NCI-H446 treated with DMSO at 0.1 percent for 48 hours (cell line): ENCODE measurements at regions not wholly inside any gene's neighbourhood (a gene's known extent, or its start where the extent isn't known, plus 50 kb on each side); places are given as distances from the start of the nearest gene placed in this dataset.
"Not testable (repeated sequence)": the region's sequence is repeated elsewhere in the genome, so short reads cannot be mapped to it uniquely, and the experiment has no call there.

Experiments used
- DNase-seq: peaks from one replicate; lab custom pipeline; 2025; lab: John Stamatoyannopoulos, UW

DNA sequence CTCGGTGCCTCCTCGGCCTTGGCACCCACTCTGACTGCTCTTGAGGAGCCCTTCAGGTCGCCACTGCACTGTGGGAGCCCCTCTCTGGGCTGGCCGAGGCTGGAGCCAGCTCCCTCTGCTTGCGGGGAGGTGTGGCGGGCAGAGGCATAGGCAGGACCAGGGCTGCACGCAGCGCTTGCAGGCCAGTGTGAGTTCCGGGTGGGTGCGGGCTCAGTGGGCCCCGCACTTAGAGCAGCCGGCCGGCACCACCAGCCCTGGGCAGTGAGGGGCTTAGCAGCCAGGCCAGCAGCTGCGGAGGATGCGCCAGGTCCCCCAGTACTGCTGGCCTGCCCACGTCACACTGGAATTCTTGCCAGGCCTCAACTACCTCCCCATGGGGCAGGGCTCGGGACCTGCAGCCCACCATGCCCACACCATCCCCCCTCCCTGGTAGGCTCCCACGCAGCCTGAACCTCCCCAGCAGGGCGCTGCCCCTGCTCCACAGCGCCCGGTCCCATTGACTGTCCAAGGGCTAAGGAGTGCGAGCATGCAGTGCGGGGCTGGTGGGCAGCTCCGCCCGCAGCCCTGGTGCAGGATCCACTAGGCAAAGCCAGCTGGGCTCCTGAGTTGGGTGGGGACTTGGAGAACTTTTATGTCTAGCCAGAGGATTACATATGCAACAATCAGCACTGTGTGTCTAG, 602.9 kb upstream of the ST8SIA4 start:
- no peak for DNase-seq

DNA sequence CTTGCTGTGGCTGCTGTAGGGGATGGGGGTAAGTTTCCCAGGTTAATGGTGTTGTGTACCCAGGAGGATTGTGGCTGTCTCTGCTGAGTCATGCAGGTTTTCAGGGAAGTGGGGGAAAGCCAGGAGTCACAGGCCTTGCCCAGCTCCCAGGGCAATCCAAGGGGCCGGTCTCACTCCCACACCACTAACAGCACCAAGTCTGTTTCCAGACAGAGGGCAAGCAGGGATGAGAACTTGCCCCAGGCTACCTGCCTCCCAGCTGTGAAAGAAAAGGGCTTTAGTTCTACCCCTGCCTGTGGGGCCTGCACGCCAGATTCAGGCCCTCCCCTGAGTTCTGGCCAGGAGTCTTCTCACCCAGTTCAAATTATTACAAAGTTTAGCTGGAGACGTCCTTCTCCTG, 579.8 kb upstream of the ST8SIA4 start:
- no peak for DNase-seq

DNA sequence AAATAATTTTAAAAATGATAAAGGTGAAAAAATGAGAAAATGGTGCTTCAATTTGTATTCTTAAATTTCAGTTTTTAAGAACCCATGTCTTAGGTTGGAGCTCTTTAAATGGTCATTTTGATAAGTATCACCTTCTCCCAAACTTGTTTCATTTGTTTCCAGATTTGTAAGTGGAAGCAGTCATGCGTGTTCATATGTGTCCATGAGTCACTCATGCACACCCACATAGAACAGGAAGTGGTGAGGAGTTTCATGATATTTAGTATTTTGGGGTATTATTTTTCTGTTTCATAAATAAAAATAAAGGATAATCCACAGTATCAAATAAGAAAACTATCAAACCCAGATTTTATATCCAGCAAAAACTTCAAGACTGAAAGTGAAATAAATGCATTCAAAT, 570.4 kb upstream of the ST8SIA4 start:
- no peak for DNase-seq

DNA sequence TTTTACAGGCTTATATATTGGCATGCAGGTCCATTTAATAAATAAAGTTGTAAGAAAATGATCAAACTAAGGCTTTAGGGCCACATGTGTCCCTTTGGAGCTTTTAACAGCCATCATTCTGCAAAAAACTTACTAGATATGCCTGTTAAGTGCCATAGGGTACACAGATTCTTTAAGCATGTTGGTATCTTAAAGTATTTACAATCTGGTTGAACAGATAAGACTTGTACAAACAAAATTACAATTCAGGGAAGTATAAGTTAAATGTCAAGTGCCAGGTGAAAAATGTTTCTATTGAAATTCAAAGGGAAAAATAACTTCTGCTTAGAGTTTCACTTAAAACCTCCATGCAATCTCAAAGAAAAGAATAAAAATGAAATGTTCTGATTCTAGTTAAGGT, 558.4 kb upstream of the ST8SIA4 start:
- DNase-seq, result no peak

DNA sequence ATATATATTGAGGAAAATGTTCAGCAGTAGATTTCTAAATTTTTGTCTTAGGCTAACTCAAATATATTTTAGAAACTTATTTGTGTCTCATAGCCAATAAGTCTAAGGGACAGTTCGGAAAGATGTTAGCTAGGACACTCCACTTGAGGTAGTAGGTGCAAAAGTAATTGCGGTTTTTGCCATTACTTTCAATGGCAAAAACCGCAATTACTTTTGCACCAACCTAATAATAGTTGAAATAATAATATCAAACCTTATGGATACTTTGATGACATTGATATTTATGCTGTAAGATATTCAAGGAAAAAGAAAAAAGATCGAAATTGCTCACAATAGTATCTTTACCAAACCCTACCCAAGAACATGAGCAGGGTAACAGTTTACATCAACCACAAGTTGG, 555.5 kb upstream of the ST8SIA4 start:
- no peak for DNase-seq

DNA sequence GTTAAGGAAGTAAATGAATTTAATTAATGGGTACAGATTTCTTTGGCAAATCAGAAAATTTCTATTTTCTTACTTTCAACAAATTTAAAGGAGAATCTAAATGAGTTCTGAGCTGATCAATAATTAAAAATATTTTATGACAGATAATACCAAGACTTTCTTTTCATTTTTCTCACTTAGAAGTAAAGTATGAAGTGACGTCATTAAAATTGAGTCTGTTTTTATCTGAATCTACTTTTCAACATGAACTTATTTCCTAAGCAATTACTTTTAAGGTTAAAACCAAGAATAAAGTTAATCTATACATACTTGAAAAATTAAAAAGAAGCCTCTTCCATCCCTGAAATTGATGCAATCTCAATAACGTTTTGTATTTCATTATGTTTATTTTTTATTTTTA, 552.8 kb upstream of the ST8SIA4 start:
- DNase-seq, result no peak

DNA sequence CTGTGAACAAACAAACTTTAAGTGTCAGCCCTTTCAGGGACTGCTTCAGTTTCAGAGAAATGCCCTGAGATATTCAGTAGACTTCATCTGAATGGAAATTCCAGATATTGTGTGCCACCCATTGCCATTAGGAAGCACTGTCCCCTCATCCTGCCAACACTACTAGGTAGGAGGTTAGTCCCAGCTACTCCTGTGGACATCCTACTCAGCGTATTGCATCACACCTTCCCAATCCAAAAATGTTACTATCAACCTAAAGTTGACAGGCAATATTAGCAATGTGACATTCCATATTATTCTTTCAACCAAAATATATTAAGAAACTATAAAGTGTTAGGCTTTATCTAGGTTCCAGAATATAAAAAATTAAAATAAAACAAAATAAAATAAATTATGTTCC, 552.0 kb upstream of the ST8SIA4 start:
- DNase-seq, result no peak

DNA sequence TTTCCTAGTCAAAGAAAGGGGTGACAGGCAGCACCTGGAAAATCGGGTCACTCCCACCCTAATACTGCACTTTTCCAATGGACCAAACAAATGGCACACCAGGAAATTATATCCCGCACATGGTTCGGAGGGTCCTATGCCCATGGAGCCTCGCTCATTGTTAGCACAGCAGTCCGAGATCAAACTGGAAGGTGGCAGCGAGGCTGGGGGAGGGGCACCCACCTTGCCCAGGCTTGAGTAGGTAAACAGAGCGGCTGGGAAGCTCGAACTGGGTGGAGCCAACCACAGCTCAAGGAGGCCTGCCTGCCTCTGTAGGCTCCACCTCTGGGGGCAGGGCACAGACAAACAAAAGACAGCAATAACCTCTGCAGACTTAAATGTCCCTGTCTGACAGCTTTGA, 539.2 kb upstream of the ST8SIA4 start:
- DNase-seq, result not testable (repeated sequence)

DNA sequence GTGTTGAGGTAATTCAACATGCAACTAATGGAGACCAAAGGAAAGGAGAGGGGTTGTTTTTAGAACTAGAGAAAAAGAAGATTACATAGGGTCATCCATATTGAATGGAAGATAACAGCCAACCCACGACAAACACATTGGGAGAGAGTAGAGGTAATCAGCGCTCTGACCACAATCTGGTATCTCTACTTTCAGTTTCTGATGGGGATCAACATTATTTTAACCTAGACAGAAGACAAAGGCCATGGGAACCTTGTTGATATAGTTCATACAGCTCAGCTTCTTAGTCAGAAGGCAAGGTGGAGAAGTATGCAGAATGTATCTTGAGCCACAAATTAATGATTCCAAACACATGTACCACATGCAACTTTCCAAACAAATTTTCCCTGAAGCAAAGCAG, 537.1 kb upstream of the ST8SIA4 start:
- DNase-seq, result no peak

DNA sequence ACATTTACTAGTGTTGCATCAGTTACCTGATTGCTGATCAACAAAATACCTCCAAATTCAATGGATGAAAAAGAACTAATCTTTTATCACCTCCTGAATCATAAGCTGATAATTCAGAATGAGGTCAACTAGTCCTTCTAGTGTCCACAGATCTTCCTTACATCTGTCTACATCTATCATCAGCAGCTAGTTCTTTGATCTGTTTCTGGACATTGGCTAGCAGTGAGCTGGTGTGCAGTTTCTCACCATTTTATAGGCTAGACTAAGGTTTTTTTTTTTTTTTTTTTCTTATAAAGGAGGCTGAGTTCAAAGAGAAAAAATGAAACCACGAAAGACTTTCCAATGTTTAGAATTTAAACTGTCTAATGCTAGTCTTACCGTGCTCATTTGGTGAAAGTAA, 534.3 kb upstream of the ST8SIA4 start:
- DNase-seq, result no peak

DNA sequence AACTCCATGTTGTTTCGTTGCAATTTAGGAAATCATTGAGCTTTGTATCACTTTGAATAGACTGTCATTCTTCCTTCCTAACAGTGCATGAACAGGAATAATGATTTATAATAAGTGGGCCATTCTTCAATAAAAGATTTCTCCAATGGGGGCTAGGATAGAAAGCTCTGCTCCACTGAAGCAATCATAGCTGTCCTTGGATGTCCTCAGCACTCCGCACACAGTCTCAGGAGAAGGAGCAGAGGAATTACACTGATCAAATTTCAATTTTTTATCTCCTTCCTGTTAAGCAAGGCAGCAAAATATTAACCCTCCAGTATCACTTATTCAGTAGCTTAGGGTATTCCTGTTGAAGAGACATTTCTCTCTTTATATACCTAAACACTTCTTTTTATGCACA, 532.7 kb upstream of the ST8SIA4 start:
- no peak for DNase-seq

DNA sequence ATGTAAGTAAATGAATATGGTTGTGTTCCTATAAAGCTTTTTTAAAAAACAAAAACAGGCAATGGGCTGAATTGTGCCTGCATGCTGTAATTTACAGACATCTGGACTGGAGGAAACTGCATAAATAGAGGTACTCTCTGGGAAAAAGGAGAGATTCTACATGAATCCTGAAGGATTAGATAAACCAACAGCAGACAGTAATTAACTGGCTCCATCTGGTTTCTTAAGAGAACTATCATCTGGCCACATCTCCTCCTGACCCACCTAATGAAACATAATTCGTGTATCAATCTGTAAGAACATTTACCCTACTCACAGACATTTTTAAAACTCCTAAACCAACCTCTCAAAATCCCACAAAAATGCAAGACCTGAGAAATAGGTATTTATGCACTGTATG, 528.1 kb upstream of the ST8SIA4 start:
- DNase-seq, result no peak

DNA sequence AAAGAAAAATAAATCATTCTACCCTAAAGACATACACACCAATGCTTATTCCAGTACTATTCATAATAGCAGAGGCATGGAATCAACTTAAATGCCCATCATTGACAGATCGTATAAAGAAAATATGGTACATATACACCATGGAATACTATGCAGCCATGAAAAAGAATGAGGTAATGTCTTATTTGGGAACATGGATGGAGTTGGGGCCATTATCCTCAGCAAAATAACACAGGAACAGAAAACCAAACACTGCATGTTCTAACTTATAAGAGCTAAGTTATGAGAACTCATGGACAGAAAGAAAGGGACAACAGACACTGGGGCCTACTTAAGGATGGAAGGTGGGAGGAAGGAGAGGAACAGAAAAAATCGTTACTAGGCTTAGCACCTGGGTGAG, 527.5 kb upstream of the ST8SIA4 start:
- DNase-seq, result no peak

DNA sequence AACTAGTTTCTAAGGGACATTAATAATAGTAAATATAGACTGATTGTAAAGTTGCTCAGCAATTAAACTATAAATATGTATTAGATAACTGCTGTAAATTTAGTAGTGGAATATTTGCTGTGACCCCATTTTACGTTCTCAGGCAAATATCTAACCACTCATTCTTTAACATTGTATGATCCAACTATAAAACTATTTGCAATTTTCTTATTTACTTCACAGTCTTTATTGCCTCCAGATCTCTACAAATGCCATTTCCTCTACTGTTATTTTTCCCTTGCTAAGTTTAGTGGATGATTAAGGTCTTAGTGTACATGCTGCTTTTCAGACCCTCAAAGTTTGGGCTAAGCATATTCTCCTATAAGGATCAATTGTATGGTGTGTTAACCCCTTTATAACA, 526.2 kb upstream of the ST8SIA4 start:
- DNase-seq, result no peak

DNA sequence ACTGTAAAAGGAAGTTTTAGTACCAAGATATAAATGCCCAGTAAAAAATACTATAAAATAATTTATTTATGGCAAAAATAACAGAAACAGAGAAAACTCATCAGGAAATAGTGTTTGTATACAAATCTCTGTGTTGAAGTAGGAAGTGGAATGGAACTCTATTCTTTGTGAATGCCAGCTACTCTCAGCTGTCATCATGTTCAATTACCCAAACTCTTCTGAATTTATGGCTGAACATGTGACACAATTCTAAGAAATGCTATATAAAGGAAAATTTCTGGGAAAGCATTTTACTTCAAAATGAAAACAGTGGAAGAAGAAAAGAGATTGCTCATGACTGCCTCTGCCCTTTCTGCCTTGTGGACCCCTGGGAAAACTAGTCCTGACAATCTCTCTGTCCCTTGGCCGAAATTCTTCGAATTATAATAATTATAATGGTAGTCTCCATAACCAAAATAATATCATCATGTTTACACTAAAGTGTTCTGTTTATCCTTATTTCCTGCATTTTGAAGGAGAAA, 522.3 kb upstream of the ST8SIA4 start:
- no peak for DNase-seq

DNA sequence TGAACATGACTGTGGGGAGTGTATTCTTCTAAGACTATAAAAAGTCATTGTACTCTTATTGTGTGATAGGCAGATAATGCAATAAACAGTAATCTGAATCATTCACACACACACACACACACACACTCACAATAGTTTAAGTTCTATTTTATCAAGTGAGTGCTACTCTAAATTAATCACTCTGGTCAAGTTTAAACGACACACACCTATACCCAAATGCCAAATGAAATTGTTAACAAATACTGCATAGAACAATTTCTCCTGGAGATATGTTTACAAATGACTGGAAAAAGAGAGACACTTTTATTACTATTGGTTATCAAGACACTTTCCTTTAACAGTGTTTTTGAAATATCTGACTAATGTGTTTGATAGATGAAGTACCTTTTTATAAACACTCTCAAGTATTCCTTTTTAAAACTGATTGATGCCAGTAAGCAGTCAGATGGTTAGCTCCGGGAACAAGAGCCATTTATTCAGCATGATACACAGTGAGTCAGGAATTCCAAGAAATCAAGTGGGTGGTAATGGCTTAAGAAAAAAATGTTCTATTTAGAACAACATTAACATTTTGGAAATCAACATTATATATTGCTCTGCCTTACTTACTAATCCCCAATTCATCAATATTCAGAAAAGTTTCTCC, 521.6 kb upstream of the ST8SIA4 start:
- DNase-seq, result no peak

DNA sequence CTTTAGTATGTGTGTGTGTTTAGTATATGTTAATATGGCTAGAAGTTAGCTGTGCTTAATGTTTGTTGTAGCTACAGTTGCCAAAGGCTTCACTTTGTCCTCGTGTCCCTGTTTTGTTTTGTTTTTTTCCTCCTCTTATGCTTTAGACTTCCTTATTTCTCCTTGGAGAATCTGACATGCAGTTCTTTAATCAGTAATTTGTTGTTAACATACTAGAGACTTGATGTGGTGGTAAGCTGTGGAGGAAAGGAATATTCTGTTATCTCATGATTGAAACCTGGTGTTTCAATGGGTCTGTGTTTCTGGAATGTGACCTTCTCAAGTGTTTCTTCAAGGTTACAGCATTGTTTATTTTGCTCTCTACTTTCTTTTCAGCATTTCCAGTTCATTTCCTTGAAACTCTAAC, 515.6 kb upstream of the ST8SIA4 start:
- DNase-seq, result no peak

DNA sequence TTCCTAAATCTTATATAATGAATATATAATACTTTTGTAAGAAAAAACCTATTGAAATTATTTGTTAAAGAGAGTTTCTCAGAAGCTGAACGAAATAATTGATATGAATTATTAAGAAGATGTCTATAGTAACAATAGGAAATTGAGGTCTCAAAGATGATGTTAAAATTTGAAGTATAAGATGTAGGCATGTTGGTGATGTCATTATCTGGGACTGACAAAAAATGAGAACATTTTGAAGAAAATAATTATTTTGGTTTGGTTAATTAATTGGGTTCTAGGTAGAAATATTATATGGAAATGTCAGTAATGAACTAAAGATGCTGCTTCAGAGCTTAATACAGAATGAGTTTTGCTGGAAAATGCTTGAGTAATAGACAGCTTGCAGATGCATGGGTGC, 501.4 kb upstream of the ST8SIA4 start:
- no peak for DNase-seq

DNA sequence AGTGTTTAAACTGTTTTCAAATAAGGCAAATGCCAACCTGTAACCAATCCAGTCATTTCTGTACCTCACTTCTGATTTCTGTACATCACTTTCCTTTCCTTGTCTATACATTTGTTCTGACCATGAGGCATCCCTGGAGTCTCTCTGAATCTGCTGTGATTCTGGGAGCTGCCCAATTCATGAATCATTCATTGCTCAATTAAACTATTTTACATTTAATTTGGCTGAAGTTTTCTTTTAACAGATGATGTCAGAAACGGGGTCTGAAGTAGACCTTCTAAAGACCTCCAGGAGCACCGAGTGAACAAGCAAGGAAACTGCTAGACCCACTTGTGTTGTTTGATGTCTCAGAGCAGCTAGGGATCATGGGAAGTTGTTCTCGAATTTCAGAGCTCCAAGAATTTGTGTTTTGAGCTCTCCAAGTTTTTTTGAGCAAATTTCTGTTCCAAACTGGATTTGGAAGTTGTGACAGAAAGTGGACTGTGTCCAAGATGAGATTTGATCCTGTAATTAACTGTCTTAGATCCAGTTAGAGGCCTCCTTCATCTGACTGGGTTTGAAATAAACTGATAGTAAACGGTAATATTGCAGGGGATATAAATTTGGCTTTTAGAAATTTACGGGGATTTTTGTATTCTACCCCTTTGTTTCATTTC, 490.8 kb upstream of the ST8SIA4 start:
- peak; percentile 11 for DNase-seq

DNA sequence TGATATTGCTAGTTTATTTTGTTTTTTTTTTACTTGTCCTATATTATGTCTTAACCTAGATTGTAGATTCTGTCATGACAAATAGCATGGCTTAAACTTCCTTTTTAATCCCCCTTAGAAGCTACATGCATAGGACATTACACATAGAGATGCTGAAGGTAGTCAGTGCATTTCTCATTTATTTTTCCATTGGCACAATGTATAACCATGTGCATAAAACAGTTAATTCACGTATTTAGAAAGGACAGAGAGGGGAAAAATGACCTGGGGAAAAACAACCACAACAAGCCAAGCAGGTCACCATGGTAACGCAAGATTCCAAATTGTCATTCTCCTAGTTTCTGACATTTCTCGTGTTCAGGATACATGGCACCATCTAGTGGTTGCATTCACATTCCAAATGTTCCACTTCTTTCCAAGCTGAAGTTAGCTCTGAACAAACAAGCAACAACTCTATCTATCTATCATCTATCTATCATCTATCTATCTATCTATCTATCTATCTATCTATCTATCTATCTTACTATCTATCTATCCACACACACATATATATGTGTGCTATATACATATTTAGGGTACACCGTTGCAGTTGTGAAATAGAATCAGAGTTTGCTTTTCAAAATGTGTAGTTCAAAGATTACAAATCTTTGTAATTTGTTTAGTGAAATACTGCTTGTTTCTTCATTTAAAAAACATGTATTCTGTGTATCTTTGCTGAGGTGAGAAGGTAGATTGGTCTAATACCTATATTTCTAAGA, 487.2 kb upstream of the ST8SIA4 start:
- peak; percentile 28 for DNase-seq

DNA sequence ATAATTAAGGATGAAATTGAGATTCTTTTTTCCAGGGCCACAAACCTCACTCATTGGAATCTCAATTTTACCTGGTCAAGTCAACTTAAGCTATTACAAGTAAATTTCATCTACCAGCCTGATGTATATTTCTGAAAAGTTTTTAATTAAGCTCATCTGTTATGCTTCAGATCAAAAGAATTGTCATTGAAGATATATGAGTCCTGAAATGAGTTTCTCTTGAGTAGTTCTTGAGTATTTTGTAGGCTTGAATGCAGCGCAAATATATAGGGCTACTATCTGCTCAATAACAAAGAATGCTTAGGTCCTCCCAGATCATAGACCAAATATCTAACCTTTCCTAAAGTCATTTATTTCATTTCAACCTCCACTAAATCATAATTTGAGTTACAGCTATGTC, 482.2 kb upstream of the ST8SIA4 start:
- DNase-seq, result no peak

DNA sequence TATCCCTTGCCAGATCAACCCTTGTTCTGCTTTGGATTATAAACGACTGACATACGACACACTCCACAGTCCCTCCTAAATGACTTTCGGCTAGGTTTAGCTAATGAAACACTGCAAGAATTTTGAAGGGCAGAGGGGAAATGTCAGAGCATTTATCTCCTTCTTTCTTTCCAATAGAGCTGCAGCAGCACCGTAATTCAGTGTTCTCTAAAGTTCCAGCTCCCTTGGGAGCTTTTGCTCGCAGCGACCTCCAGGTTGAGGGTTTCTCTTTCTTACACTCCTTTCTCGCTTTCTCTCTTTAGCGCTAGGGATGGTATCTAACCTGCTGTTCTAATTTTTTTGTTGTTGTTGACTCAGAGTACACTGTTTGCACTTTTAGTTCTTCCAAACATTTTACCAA, 467.1 kb upstream of the ST8SIA4 start:
- no peak for DNase-seq

DNA sequence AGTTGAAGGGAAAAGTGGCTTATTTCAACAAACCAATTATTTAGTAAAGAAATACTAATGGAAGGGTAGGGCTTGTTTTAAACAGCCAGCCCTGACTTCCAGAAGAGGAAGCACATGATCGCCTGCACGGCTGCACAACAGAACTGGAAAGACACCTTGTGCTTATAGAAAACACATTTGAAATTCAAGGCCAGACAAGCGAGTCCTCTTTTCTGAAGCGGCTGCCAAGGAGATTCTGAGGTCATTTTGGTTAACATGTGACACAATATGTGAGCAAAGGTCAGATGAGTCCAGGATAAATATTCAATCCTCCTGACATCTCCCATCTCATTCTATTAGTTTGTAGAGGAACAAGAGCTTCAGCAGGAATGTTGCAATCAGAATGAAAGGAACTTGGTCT, 461.4 kb upstream of the ST8SIA4 start:
- no peak for DNase-seq
